Neural cell (in vitro differentiated cells): ENCODE measurements at regions not wholly inside any gene's neighbourhood (a gene's known extent, or its start where the extent isn't known, plus 50 kb on each side); places are given as distances from the start of the nearest gene placed in this dataset.

Source experiments
- H2AFZ ChIP-seq: fragments of 200-600, 300-800 bp; sonication (generic), shearing (Covaris generic); 2 replicates; pipeline ENCODE4 v1.6.0; 2014; ENCODE audit warnings: low read depth, mild to moderate bottlenecking, antibody characterized with exemption, low read length, moderate library complexity
- H3F3A ChIP-seq: fragments of 200-600 bp; shearing (Covaris generic); 2 replicates; pipeline ENCODE4 v1.6.1; 2016; ENCODE audit warnings: mild to moderate bottlenecking, moderate library complexity, mixed read lengths, antibody characterized with exemption, low read length; ENCODE audit not compliant: insufficient read depth, poor library complexity, severe bottlenecking
- H3K27ac ChIP-seq: fragments of 200-600, 300-800 bp; sonication (generic), shearing (Covaris generic); 2 replicates; pipeline ENCODE4 v1.5.1; 2014; ENCODE audit warnings: mild to moderate bottlenecking, low read length, moderate library complexity
- H3K27me3 ChIP-seq: fragments of 300-800, 200-600 bp; sonication (generic), shearing (Covaris generic); 2 replicates; pipeline ENCODE4 v1.6.0; 2014; ENCODE audit warnings: mild to moderate bottlenecking, low read depth, low read length, moderate library complexity; ENCODE audit not compliant: insufficient read depth
- H3K36me3 ChIP-seq: fragments of 300-800, 200-600 bp; sonication (generic), shearing (Covaris generic); 2 replicates; pipeline ENCODE4 v1.5.1; 2014; ENCODE audit warnings: mild to moderate bottlenecking, antibody characterized with exemption, low read length, moderate library complexity; ENCODE audit not compliant: insufficient read depth
- H3K4me2 ChIP-seq: fragments of 300-800, 200-600 bp; sonication (generic), shearing (Covaris generic); 2 replicates; pipeline ENCODE4 v1.6.0; 2014; ENCODE audit warnings: mild to moderate bottlenecking, low read length
- H3K4me3 ChIP-seq: fragments of 300-800, 200-600 bp; sonication (generic), shearing (Covaris generic); 2 replicates; pipeline ENCODE4 v1.5.1; 2014; ENCODE audit warnings: mild to moderate bottlenecking, low read length, moderate library complexity
- H3K79me2 ChIP-seq: fragments of 200-600 bp; shearing (Covaris generic); replicated peaks from 2 replicates; pipeline ENCODE4 v1.6.0; 2014; ENCODE audit warnings: mild to moderate bottlenecking, low read length, moderate library complexity; ENCODE audit not compliant: insufficient read depth
- H3K9ac ChIP-seq: fragments of 300-800, 200-600 bp; sonication (generic), shearing (Covaris generic); 2 replicates; pipeline ENCODE4 v1.6.1; 2016; ENCODE audit warnings: mild to moderate bottlenecking, low read length, mixed read lengths
- H3K9me2 ChIP-seq: fragments of 200-600 bp; shearing (Covaris generic); 2 replicates; pipeline ENCODE4 v1.6.1; 2016; ENCODE audit warnings: mild to moderate bottlenecking, low read length, mixed read lengths; ENCODE audit not compliant: insufficient read depth
- H3K9me3 ChIP-seq: fragments of 200-600, 300-800 bp; sonication (generic), shearing (Covaris generic); 2 replicates; pipeline ENCODE4 v1.6.1; 2016; ENCODE audit warnings: mild to moderate bottlenecking, mixed run types, low read length, moderate library complexity, mixed read lengths
- H4K20me1 ChIP-seq: fragments of 200-600 bp; shearing (Covaris generic); 2 replicates; pipeline ENCODE4 v1.6.1; 2016; ENCODE audit warnings: mild to moderate bottlenecking, mixed run types; ENCODE audit not compliant: insufficient read depth
- EP300 ChIP-seq: fragments of 450-650 bp; conservative IDR thresholded peaks from 2 replicates; pipeline ENCODE4 v1.6.1; 2014; ENCODE audit warnings: antibody characterized with exemption, mild to moderate bottlenecking, moderate library complexity; ENCODE audit not compliant: poor library complexity, severe bottlenecking
- EZH2 ChIP-seq: fragments of 200-600, 300-800 bp; shearing (Covaris generic), sonication (generic); IDR thresholded peaks from 2 replicates; pipeline ENCODE4 v1.6.1; 2014; ENCODE audit warnings: antibody characterized with exemption, low read length, borderline replicate concordance, mild to moderate bottlenecking; ENCODE audit not compliant: insufficient read depth, poor library complexity, severe bottlenecking
- MXI1 ChIP-seq: fragments of 450-650 bp; conservative IDR thresholded peaks from 2 replicates; pipeline ENCODE4 v1.6.1; 2014; ENCODE audit warnings: antibody characterized with exemption, mild to moderate bottlenecking; ENCODE audit not compliant: poor library complexity, severe bottlenecking
- POLR2AphosphoS5 ChIP-seq: IDR thresholded peaks from 2 replicates; pipeline ENCODE4 v1.6.1; 2012
- RAD21 ChIP-seq: fragments of 450-650 bp; conservative IDR thresholded peaks from 2 replicates; pipeline ENCODE4 v1.6.1; 2014; ENCODE audit warnings: antibody characterized with exemption, mild to moderate bottlenecking, moderate library complexity
- SMC3 ChIP-seq: fragments of 450-650 bp; conservative IDR thresholded peaks from 2 replicates; pipeline ENCODE4 v1.6.1; 2014; ENCODE audit warnings: antibody characterized with exemption, mild to moderate bottlenecking, moderate library complexity; ENCODE audit not compliant: poor library complexity
- TAF1 ChIP-seq: IDR thresholded peaks from 2 replicates; pipeline ENCODE4 v1.6.1; 2012; ENCODE audit warnings: low read depth
- TF ChIP-seq, protein P1 (sequence below): IDR thresholded peaks from 2 replicates; pipeline ENCODE4 v1.6.1; 2012; ENCODE audit warnings: borderline replicate concordance
- TF ChIP-seq, protein P2 (sequence below): fragments of 450-650 bp; IDR thresholded peaks from 2 replicates; pipeline ENCODE4 v1.5.1; 2014; ENCODE audit warnings: antibody characterized with exemption, mild to moderate bottlenecking, moderate library complexity; ENCODE audit not compliant: poor library complexity, severe bottlenecking

DNA sequence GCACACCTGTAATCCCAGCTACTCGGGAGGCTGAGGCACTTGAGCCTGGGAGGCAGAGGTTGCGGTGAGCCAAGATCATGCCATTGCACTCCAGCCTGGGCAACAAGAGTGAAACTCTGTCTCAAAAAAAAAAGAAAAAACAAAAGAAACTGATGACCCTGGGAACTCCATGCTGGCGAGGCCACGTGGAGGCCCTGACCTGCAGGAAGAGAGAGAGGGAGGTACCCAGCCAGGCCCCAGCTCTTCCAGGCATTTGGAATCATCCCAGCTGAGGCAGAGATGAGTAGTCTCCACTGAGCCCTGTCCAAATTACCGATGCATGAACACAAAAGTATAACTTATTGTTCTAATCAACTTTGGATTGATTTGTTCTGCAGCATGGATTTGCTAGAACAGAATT, 132.0 kb upstream of the ZBTB40 start:
- Histone ChIP-seq H3K9ac (no peak overlapping the region), H3K27me3 (no peaks in the 10 kb centered on the region), H3K4me3 (no peak overlapping the region), H3K4me2 (no peak overlapping the region), H3K9me3 (no peaks in the 10 kb centered on the region), H3K27ac (no peak overlapping the region), H3F3A (no peaks in the 10 kb centered on the region), H3K79me2 (no peaks in the 10 kb centered on the region), H3K9me2 (no peaks in the 10 kb centered on the region), H2AFZ (no peak overlapping the region), H3K36me3 (no peaks in the 10 kb centered on the region), H4K20me1 (no peaks in the 10 kb centered on the region)
- TF ChIP-seq MXI1 = no peak
- TF ChIP-seq, protein P1, sequence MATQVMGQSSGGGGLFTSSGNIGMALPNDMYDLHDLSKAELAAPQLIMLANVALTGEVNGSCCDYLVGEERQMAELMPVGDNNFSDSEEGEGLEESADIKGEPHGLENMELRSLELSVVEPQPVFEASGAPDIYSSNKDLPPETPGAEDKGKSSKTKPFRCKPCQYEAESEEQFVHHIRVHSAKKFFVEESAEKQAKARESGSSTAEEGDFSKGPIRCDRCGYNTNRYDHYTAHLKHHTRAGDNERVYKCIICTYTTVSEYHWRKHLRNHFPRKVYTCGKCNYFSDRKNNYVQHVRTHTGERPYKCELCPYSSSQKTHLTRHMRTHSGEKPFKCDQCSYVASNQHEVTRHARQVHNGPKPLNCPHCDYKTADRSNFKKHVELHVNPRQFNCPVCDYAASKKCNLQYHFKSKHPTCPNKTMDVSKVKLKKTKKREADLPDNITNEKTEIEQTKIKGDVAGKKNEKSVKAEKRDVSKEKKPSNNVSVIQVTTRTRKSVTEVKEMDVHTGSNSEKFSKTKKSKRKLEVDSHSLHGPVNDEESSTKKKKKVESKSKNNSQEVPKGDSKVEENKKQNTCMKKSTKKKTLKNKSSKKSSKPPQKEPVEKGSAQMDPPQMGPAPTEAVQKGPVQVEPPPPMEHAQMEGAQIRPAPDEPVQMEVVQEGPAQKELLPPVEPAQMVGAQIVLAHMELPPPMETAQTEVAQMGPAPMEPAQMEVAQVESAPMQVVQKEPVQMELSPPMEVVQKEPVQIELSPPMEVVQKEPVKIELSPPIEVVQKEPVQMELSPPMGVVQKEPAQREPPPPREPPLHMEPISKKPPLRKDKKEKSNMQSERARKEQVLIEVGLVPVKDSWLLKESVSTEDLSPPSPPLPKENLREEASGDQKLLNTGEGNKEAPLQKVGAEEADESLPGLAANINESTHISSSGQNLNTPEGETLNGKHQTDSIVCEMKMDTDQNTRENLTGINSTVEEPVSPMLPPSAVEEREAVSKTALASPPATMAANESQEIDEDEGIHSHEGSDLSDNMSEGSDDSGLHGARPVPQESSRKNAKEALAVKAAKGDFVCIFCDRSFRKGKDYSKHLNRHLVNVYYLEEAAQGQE = no peak
- TF ChIP-seq EZH2 = no peak
- TF ChIP-seq TAF1 = no peak
- no peak for TF ChIP-seq RAD21
- TF ChIP-seq, protein P2, sequence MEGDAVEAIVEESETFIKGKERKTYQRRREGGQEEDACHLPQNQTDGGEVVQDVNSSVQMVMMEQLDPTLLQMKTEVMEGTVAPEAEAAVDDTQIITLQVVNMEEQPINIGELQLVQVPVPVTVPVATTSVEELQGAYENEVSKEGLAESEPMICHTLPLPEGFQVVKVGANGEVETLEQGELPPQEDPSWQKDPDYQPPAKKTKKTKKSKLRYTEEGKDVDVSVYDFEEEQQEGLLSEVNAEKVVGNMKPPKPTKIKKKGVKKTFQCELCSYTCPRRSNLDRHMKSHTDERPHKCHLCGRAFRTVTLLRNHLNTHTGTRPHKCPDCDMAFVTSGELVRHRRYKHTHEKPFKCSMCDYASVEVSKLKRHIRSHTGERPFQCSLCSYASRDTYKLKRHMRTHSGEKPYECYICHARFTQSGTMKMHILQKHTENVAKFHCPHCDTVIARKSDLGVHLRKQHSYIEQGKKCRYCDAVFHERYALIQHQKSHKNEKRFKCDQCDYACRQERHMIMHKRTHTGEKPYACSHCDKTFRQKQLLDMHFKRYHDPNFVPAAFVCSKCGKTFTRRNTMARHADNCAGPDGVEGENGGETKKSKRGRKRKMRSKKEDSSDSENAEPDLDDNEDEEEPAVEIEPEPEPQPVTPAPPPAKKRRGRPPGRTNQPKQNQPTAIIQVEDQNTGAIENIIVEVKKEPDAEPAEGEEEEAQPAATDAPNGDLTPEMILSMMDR = no peak
- TF ChIP-seq POLR2AphosphoS5 = no peak
- TF ChIP-seq SMC3 = no peak

DNA sequence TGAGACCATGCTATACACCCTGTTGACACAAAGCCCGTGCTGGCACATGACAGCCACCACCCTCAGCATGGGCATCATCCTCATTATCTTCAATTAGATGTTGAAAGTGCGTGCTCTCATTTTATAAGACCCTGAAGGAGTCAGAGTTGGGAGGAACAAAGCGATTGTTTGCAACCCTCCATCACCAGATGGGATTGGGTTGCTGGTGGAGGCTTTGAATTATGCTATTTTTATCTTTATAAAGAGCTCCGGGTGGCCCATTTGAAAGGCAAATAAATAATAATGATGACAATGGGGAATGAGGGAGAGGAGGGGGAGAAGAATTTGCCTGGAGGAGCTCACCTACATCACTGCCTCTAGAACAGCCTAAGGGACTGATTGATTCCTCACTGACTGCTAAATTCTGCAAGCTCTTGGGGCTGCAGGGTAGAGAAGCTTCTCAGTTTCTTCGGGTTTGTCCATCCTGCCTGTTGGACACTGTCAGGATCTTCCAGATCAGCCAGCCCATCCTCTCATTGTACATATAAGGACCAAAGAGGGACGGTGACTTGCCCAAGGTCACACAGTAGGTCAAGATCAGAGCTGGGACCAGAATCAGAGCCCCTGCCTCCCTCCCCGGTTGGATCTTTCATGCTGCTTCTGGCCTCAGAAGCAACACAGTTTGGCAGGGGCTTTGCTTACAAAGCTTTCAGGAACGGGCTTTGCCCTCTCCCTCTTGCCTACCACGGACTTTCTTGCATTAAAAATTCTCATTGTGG, 130.9 kb upstream of the ZBTB40 start:
- Histone ChIP-seq H3K9me2 (no peaks in the 10 kb centered on the region), H3K9me3 (no peaks in the 10 kb centered on the region), H3K9ac (no peak overlapping the region), H3K27me3 (no peaks in the 10 kb centered on the region), H3F3A (no peaks in the 10 kb centered on the region), H3K79me2 (no peaks in the 10 kb centered on the region), H4K20me1 (no peaks in the 10 kb centered on the region), H2AFZ (no peak overlapping the region), H3K27ac (no peak overlapping the region), H3K4me2 (no peak overlapping the region), H3K4me3 (no peak overlapping the region), H3K36me3 (no peaks in the 10 kb centered on the region)
- TF ChIP-seq EZH2 = no peak
- no peak for TF ChIP-seq SMC3
- TF ChIP-seq EP300 = peak; percentile 18
